ENCODE measurements at regions not wholly inside any gene's neighbourhood (a gene's known extent, or its start where the extent isn't known, plus 50 kb on each side); places are given as distances from the start of the nearest gene placed in this dataset.

GRCh38 chr9:108639696-108640095 is 216.1 kb downstream of the ACTL7B start:
- no peaks in the 10 kb centered on the region for H3K9me3 ChIP-seq (replicated peaks; ENCODE audit: control insufficient read depth, insufficient read depth, low read length)
- no peak overlapping the region for H3K27ac ChIP-seq (ENCODE audit: insufficient read depth, low read depth, low read length)
- TF ChIP-seq EZH2 (IDR thresholded peaks at IDR 0.05; ENCODE audit: borderline replicate concordance, low read depth, low read length, severe bottlenecking) (no peak), POLR2AphosphoS5 (IDR thresholded peaks at IDR 0.05; ENCODE audit: insufficient read depth, low read depth, low read length) (no peak), JUN (IDR thresholded peaks at IDR 0.05; ENCODE audit: borderline replicate concordance, insufficient read depth, insufficient read length, low read depth) (no peak), FOS (IDR thresholded peaks at IDR 0.05; ENCODE audit: borderline replicate concordance, insufficient read depth, low read length) (no peak), MAX (IDR thresholded peaks at IDR 0.05; ENCODE audit: insufficient read depth, insufficient read length) (no peak), GATA2 (IDR thresholded peaks at IDR 0.05; ENCODE audit: insufficient read depth, insufficient read length, low read depth, low read length) (no peak), MYC (IDR thresholded peaks at IDR 0.05; ENCODE audit: low read depth, low read length) (no peak), CTCF (IDR thresholded peaks at IDR 0.05; ENCODE audit: extremely low read depth in 1 of 2, insufficient read depth in 1 of 2, low read depth in 1 of 2, low read length in 2 of 2) (no peak), POLR2A (IDR thresholded peaks at IDR 0.05; ENCODE audit: low read depth, low read length) (no peak)
- no peaks in the 10 kb centered on the region for H3K27me3 ChIP-seq (ENCODE audit: control insufficient read depth in 2 of 2, insufficient read depth in 2 of 2, low read length in 2 of 2)
- no peaks in the 10 kb centered on the region for H4K20me1 ChIP-seq (replicated peaks; ENCODE audit: control insufficient read depth, extremely low read depth, insufficient read depth, low read length)
- no peak overlapping the region for H2AFZ ChIP-seq (ENCODE audit: low read depth, low read length)
- no peak for DNase-seq (ENCODE audit: low read depth, low spot score)
- no peak overlapping the region for H3K4me3 ChIP-seq (replicated peaks in 1 of 3; ENCODE audit: insufficient read depth in 1 of 3, low read depth in 1 of 3, low read length in 3 of 3)
- H3K9ac ChIP-seq (replicated peaks; ENCODE audit: extremely low read depth, insufficient read depth, low read length): no peak overlapping the region
- H3K79me2 ChIP-seq (ENCODE audit: control insufficient read depth, insufficient read depth, low read length): no peaks in the 10 kb centered on the region
- BruUV-seq (replicated peaks): no TSS peak
- dilution Hi-C loops (cut with MboI; ENCODE audit: extremely low pct_ligation_motif_present, low sequenced_read_pairs) (no loop called here), intact Hi-C loops (cut with micrococcal nuclease) (no loop called here)
- H3K9me1 ChIP-seq (replicated peaks; ENCODE audit: control insufficient read depth, extremely low read depth, insufficient read depth, low read length): no peaks in the 10 kb centered on the region
- H3K36me3 ChIP-seq (ENCODE audit: control insufficient read depth in 2 of 2, extremely low read depth in 1 of 2, insufficient read depth in 2 of 2, low read length in 2 of 2): no peaks in the 10 kb centered on the region
- CTCF ChIA-PET: no interaction called here
- no peaks in the 10 kb centered on the region for H3K4me1 ChIP-seq (ENCODE audit: control insufficient read depth, extremely low read depth, insufficient read depth, low read length)
- POLR2A ChIA-PET: no interaction called here
- no peak overlapping the region for H3K4me2 ChIP-seq (ENCODE audit: insufficient read depth, low read length)
- FAIRE-seq: no peak

Data from endothelial cell of umbilical vein (primary cell).